Mesodermal cell (in vitro differentiated cells): ENCODE measurements at regions not wholly inside any gene's neighbourhood (a gene's known extent, or its start where the extent isn't known, plus 50 kb on each side); places are given as distances from the start of the nearest gene placed in this dataset.

Source experiments
- H3K27ac ChIP-seq: 2 replicates; pipeline ENCODE4 v1.7.0; 2013; ENCODE audit warnings: mild to moderate bottlenecking, low read depth, low read length, moderate library complexity; ENCODE audit not compliant: severe bottlenecking
- H3K36me3 ChIP-seq: 2 replicates; pipeline ENCODE4 v1.7.1; 2013; ENCODE audit warnings: mild to moderate bottlenecking, low read length, moderate library complexity; ENCODE audit not compliant: control insufficient read depth, insufficient read depth
- H3K4me1 ChIP-seq: one replicate; pipeline ENCODE4 v1.7.1; 2013; ENCODE audit warnings: mild to moderate bottlenecking, low read length; ENCODE audit not compliant: insufficient read depth, control insufficient read depth, poor library complexity, severe bottlenecking
- H3K4me3 ChIP-seq: 2 replicates; pipeline ENCODE4 v1.7.0; 2013; ENCODE audit warnings: low read length, control low read depth, mild to moderate bottlenecking; ENCODE audit not compliant: insufficient read depth, poor library complexity, severe bottlenecking; ENCODE audit errors: extremely low read depth
- H3K9me3 ChIP-seq: 2 replicates; pipeline ENCODE4 v1.7.1; 2013; ENCODE audit warnings: mild to moderate bottlenecking, low read length, moderate library complexity; ENCODE audit not compliant: control insufficient read depth
- WGBS, 2 experiments: methylation state at CpG; one replicate each; pipeline ENCODE4 v1.1.5; 2013; ENCODE audit warnings: missing lambda C conversion rate in 2 of 2; ENCODE audit not compliant: insufficient coverage in 2 of 2; 5-methylcytosine and 5-hydroxymethylcytosine counted together

DNA sequence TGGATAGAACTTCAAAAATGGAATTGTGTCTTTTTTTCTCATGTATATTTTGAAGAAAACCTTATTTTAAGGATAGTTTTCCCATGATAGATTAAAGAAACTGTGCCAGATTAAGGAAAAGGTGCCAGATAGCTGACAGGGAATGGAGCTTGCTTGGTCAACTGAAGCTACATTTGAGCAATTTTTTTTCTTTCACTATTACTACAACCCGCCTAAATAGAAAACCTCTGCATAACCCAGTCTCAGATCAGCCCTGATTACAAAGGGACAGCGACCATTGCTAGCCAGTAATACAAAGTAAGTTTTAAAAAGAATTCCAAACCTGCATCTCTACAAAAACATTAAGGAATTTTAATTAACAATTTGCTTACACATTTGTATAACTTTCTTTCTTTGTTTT, 1123.4 kb upstream of the LRRTM3 start:
- Histone ChIP-seq H3K4me1 (no peaks in the 10 kb centered on the region), H3K9me3 (no peaks in the 10 kb centered on the region), H3K36me3 (no peaks in the 10 kb centered on the region), H3K4me3 (no peak overlapping the region), H3K27ac (no peak overlapping the region)
- 93% methylated on average over 2 of the region's 2 CpGs; no CpG with 5 or more reads in 1 of the 2 experiments for WGBS, 2 experiments

DNA sequence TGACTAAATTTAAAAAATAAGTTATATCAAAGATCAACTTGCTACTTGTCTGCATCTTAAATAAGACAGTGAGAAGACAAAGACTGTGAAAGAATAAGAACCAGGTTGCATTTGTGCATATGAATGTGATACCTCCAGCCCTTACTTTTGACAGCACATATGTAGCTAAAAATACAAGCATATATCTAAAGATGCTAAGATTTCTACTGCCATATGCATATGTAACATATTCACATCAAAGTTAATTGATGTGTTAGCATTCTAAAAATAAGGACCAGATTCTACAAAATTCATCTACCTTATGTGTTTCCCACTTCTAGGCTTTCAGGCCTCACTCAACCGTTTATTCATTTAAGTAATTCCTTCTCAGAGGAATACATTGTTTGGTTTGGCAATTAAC, 1120.3 kb upstream of the LRRTM3 start:
- 80 to 83% methylated on average over 1 of the region's 1 CpG for WGBS, 2 experiments
- no peaks in the 10 kb centered on the region for H3K36me3 ChIP-seq
- no peak overlapping the region for H3K27ac ChIP-seq
- no peaks in the 10 kb centered on the region for H3K9me3 ChIP-seq
- H3K4me1 ChIP-seq: no peaks in the 10 kb centered on the region
- H3K4me3 ChIP-seq: no peak overlapping the region

DNA sequence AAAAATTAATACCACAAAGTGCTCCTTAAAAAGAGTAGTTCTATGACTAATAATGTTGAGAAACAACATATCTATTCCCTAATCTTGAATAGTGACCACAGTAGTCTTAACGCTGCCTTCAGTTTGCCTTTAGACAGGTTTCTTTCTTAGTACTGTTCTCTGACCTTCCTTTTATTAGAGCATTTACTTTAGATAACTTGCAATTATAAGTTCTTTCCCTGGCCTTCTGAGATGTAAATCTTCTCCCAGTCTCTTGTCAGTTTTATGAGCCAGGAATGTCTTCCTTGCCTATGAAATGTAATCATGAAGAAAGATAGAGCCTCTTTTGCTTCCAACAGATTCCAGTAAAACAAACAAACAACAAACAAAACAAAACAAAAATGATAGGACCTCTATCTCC, 1119.8 kb upstream of the LRRTM3 start:
- no peaks in the 10 kb centered on the region for H3K4me1 ChIP-seq
- H3K4me3 ChIP-seq: no peak overlapping the region
- no peaks in the 10 kb centered on the region for H3K36me3 ChIP-seq
- 83% methylated on average over 1 of the region's 1 CpG; no CpG with 5 or more reads in 1 of the 2 experiments for WGBS, 2 experiments
- no peak overlapping the region for H3K27ac ChIP-seq
- no peaks in the 10 kb centered on the region for H3K9me3 ChIP-seq

DNA sequence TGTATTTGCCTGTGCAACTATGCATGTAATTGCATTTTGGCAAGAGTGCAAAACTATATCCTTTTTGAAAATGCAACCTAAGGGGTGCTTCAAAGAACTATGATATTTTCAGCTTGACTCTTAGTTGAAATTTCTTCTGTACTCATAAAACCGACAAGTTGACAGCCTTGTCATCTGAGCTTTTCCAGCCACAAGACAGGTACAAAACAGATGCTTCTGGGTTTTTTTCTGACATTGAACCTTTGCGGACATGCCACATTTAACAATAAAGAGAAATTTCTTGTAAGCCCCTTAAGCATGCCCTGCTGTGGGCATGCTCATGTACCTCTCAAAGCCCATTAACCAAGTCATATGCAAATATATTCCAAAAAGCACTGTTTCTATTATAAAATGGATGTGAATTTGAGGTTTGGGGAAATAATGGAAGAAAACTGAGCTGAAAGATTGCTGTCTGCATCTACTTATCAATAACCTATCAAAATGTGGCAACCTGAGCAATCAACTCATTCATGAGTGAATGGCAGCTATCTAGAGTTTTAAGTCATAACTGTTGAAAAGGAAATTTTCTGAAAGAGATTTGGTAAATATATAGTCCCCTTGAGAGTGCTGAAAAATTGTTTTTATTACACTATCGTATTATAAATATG, 1117.0 kb upstream of the LRRTM3 start:
- no peaks in the 10 kb centered on the region for H3K4me1 ChIP-seq
- no peaks in the 10 kb centered on the region for H3K9me3 ChIP-seq
- H3K27ac ChIP-seq: no peak overlapping the region
- H3K36me3 ChIP-seq: no peaks in the 10 kb centered on the region
- 75 to 100% methylated on average over 2 of the region's 3 CpGs for WGBS, 2 experiments
- no peak overlapping the region for H3K4me3 ChIP-seq

DNA sequence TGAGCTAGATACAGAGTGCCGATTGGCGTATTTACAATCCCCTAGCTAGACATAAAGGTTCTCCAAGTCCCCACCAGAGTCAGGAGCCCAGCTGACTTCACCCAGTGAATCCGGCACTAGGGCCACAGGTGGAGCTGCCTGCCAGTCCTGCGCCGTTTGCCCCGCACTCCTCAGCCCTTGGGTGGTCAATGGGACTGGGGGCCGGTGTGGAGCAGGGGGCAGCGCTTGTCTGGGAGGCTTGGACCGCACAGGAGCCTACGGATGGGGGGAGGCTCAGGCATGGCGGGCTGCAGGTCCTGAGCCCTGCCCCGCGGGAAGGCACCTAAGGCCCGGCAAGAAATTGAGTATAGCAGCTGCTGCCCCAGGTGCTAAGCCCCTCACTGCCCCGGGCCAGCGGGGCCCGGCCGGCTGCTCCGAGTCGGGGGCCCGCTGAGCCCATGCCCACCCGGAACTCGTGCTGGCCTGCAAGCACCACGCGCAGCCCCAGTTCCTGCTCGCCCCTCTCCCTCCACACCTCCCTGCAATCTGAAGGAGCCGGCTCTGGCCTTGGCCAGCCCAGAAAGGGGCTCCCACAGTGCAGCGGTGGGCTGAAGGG, 1113.8 kb upstream of the LRRTM3 start:
- Histone ChIP-seq H3K4me3 (no peak overlapping the region), H3K36me3 (no peaks in the 10 kb centered on the region), H3K27ac (no peak overlapping the region), H3K9me3 (no peaks in the 10 kb centered on the region), H3K4me1 (no peaks in the 10 kb centered on the region)
- WGBS, 2 experiments: 94 to 97% methylated on average over 7 to 23 of the region's 28 CpGs

GRCh38 chr10:65816536-65816935, 1109.3 kb upstream of the LRRTM3 start:
- Histone ChIP-seq H3K9me3 (no peaks in the 10 kb centered on the region), H3K36me3 (no peaks in the 10 kb centered on the region), H3K4me3 (no peak overlapping the region), H3K4me1 (no peaks in the 10 kb centered on the region), H3K27ac (no peak overlapping the region)
- WGBS, 2 experiments: no CpG with 5 or more reads among the region's 1 CpG

- Histone ChIP-seq H3K4me3 (no peak overlapping the region), H3K27ac (no peak overlapping the region), H3K9me3 (no peaks in the 10 kb centered on the region), H3K36me3 (no peaks in the 10 kb centered on the region), H3K4me1 (no peaks in the 10 kb centered on the region)
- no CpG with 5 or more reads among the region's 3 CpGs for WGBS, 2 experiments
Observed at GRCh38 chr10:65818990-65819389, 1106.8 kb upstream of the LRRTM3 start.

- Histone ChIP-seq H3K36me3 (no peaks in the 10 kb centered on the region), H3K4me1 (no peaks in the 10 kb centered on the region), H3K27ac (peak overlapping the region; percentile 46), H3K4me3 (no peak overlapping the region), H3K9me3 (no peaks in the 10 kb centered on the region)
- 100% methylated on average over 1 of the region's 1 CpG; no CpG with 5 or more reads in 1 of the 2 experiments for WGBS, 2 experiments
Observed at GRCh38 chr10:65827359-65827758, 1098.5 kb upstream of the LRRTM3 start.

DNA sequence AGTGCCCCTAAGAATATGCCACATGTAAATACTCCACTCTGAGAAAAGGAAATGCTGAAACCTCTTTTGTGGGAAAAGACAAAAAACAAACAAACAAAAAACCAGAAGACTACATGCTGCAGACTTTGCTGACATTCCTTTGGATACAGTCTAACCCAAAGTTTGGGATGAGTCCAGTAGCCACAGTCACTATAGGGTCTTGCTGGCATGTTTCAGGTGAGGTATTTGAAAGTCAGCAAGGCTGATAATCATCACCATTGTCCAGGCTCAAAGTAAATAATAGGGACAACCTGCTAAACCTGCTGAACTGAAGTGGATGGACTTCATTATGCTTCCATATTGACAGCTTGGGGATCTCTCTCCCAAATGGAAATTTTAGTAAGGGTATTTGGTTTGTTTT, 1087.0 kb upstream of the LRRTM3 start:
- H3K27ac ChIP-seq: no peak overlapping the region
- H3K4me3 ChIP-seq: no peak overlapping the region
- H3K36me3 ChIP-seq: no peaks in the 10 kb centered on the region
- H3K4me1 ChIP-seq: no peaks in the 10 kb centered on the region
- H3K9me3 ChIP-seq: no peaks in the 10 kb centered on the region

- no peaks in the 10 kb centered on the region for H3K36me3 ChIP-seq
- H3K4me3 ChIP-seq: no peak overlapping the region
- H3K27ac ChIP-seq: no peak overlapping the region
- no CpG with 5 or more reads among the region's 3 CpGs for WGBS, 2 experiments
- no peaks in the 10 kb centered on the region for H3K9me3 ChIP-seq
- H3K4me1 ChIP-seq: no peaks in the 10 kb centered on the region
Observed at GRCh38 chr10:65843203-65843602, 1082.6 kb upstream of the LRRTM3 start.

DNA sequence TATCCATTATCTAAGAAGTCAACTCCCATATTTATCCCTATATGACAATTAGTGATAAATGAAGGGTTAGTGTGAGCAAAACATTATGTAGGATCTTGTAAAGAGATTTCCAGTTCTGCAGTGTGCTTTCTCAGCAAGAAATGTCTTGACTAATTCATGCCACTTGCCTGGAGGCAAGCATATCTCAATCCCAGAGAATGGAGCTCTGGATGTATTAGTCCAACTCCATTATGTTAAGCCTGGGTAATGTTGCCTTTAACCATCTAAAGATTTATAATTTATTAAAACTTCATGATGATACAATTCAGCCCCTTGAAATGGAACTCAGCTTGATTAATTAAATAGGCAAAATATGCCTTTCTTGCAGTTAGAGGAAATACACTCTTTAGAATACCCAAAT, 1079.9 kb upstream of the LRRTM3 start:
- H3K36me3 ChIP-seq: no peaks in the 10 kb centered on the region
- H3K27ac ChIP-seq: no peak overlapping the region
- H3K9me3 ChIP-seq: no peaks in the 10 kb centered on the region
- H3K4me1 ChIP-seq: no peaks in the 10 kb centered on the region
- no peak overlapping the region for H3K4me3 ChIP-seq
